AML-193 (cell line): ENCODE measurements at regions not wholly inside any gene's neighbourhood (a gene's known extent, or its start where the extent isn't known, plus 50 kb on each side); places are given as distances from the start of the nearest gene placed in this dataset.
"Not testable (repeated sequence)": the region's sequence is repeated elsewhere in the genome, so short reads cannot be mapped to it uniquely, and the experiment has no call there.

Experiments used
- DNase-seq, 2 experiments: peaks; one replicate each; lab custom pipeline; 2025; lab: John Stamatoyannopoulos, UW

- no peak for DNase-seq
Observed at GRCh38 chr13:86051134-86052103, 252.2 kb upstream of the SLITRK6 start.

GRCh38 chr13:86038490-86038889 is 239.3 kb upstream of the SLITRK6 start:
- DNase-seq: no peak

GRCh38 chr13:86020351-86021002 is 221.3 kb upstream of the SLITRK6 start:
- no peak for DNase-seq

GRCh38 chr13:86006317-86006716 is 207.1 kb upstream of the SLITRK6 start:
- no peak for DNase-seq

DNA sequence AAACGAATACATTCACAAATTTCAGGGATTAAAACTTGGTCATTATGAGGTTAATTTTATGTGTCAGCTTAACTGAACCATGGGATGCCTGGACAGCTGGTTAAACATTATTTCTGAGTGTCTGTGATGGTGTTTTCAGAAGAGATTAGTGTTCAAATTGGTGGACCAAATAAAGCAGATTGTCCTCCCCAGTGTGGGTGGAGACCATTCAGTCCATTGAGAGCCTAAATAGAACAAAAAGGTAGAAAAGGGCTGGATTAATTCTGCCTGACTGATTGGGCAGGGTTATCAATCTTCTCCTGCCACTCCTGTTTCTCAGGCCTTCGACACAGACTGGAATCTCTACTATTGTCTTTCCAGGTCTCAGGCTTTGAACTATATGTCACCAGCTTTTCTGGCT is 203.8 kb upstream of the SLITRK6 start:
- DNase-seq: no peak

DNA sequence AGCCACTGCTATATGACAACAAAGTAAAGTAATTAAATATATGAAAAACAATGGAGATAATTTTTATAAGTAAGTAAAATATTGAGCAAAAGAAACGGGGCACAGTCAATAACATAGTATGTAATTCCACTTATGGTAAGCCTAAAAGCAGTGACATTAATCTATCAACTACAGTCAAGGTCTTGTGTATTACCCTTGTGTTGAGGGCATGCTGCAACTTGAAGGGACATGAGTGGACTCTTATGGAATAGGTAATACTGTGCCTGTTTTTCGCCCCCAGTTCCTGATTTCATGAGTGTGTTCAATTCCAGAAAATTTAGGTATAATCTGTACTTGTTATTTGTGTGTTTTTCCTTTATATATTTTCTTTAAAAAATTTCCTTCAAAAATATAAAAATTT is 201.3 kb upstream of the SLITRK6 start:
- no peak for DNase-seq

DNA sequence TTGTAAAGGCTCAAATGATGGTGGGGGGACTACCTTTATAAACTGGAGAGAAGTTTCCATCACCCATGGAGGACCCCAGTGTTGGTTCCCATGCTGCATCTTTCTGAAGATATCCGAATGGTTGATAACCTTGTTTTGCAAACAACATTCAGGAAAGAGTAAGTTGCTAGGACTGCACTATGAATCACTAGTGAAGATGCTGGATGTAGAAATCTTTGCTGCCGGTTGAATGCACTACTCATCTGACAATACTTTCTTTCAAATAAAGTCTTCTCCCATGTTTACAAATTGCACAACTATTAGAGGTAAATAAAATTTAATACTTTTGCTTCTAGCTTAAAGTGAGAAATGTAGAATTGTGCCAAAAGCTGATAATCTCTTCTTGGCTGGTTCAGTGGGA is 198.4 kb upstream of the SLITRK6 start:
- no peak for DNase-seq

GRCh38 chr13:85995788-85996418 is 196.7 kb upstream of the SLITRK6 start:
- no peak for DNase-seq

DNA sequence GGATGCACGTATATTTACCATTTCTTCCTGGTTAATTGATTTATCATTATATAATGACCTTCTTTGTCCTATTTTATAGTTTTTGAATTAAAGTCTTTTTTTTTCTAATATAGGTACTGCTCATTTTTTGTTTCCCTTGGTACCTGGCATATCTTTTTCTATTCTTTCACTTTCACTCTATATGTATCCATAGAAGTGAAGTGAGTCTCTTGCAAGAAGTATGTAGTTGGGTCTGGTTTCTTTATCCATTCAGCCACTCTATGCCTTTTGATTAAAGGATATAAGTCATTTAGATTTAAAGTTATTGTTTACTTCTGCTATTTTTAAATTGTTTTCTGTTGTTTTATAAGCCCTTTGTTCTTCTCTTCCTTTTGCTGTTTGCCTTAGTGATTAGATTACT is 194.3 kb upstream of the SLITRK6 start:
- no peak for DNase-seq

DNA sequence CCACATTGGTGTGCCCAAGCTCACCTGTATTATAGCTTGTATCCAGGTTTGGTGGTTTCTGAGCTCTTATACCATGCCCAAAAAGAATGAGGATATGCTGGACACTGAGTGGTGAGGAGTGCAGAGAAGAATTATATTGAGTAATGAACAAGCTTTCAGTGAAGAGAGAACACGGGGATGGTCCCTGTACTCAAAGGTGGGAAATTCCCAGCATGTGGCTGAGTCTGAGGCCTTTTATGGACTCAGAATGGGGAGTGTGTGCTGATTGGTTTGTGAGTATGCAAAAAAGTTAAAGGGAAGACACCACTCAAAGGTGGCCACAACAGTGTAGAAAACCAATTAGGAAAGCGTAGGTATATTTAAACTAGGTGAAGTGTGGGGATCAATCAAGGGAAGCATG is 191.2 kb upstream of the SLITRK6 start:
- no peak for DNase-seq

DNA sequence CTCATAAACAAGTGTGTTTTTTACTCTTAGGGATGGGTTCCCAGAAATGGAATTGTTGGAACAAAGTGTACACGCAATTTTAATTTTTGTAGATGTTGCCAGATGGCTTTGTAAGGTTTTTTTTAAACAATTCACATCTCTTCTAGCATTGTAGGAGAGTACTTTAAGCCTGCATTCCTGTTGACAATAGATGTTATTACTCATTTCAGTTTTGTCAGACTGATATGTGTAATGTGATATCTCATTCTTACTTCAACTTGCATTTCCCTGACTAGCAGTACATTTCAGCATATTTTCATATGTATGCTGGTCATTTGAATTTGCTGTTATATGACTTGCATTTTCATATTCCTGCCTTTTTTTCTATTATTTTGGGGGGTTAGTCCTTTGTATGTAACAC is 186.6 kb upstream of the SLITRK6 start:
- DNase-seq: no peak

GRCh38 chr13:85982102-85982501 is 182.9 kb upstream of the SLITRK6 start:
- DNase-seq: no peak

DNA sequence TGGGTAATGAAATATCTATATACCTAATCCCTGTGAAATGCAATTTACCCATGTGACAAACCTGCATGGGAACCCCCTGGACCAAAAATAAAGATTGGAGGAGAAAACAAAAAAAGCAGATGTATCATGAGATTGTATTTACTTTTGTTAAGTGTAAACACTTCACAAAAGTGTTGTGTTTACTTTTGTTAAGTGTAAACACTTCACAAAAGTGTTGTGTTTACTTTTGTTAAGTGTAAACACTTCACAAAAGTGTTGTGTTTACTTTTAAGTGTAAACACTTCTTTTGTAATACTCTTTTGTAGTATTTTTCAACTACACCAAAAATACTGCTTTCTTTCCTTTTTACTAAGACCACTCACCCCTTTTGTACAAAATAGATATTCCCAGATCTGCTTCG is 181.2 kb upstream of the SLITRK6 start:
- not testable (repeated sequence) for DNase-seq

DNA sequence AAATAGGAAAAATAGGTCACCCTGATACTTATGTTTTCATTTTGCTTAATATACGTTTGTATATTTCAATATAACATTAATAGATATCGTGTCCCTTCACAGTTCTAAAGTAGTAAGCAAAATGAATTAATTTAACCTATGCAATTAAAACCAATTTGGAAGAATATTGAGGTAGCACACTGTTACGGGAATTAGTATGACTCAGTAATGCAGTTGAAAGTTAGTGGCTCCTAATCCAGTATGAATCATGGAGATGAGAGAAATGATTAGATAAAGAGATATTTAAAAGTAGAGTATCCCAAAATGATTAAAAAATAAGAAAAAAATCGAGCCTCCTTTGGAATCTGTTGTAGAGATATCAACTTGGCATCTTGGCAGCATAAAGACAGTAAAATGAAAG is 177.0 kb upstream of the SLITRK6 start:
- DNase-seq: no peak

- DNase-seq: no peak
Observed at GRCh38 chr13:85974608-85975366, 175.6 kb upstream of the SLITRK6 start.

DNA sequence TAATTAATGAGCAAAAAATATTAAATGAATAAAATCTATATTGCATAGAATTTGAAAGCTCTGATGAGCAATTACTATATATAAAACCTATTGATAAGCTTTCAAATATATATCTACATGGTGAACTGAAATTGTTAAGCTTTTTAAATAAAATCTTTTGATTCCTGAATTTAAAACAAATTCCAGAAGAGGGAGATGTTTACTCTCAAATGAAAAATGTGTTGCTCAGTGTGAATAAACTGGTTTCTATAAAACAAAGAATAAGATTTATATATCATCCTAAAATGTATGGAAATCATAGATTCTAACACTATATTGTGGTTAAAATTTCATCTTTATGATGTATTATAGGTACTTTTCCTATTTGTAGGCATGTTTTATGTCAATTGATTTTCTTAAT is 171.5 kb upstream of the SLITRK6 start:
- no peak for DNase-seq

GRCh38 chr13:85969331-85969730 is 170.1 kb upstream of the SLITRK6 start:
- DNase-seq: no peak

DNA sequence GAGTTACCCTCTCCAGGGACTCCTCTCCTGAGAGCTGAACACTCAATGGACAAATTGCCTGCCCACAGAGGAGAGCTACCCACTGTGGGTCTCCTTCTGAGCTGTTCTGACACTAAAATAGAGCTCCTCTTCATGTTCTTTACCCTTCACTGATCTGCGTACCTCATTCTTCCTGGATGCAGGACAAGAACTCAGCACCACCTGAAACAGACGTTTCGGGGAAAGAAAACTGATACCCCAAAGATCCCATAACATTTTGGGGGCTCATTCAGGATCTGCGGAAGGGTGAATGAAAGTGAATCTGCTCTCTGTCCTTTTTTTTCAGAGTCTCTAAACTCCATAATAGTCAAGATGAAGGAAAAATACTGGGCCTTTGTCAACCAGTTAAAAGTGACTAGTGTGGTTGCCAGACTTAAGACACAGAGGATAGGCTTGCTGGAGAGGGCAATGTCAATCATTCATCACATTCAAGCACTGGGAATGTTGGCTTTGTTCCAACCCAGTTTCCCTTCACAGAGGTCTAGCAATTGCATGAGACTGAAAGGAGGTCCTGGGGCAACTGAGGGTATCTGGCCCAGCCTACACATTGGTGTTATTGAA is 136.7 kb upstream of the SLITRK6 start:
- DNase-seq: no peak

DNA sequence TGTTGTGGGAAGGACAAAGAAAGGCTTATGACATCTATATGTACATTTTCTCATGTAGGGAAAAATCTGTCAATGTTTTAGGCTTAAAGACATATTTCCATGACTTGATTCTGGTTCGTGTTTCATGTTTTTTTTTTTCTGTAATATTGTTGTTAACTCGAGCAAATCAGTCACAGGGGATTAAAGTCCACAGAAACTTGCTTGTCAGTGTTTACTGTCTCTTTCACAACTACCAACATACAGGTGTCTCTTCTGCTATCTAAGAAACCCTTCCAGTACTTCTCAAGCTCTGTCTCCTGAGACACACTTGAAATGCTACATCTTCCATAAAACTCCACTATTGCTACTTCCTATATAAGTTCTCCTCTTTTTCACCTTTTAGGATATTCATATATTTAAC is 130.9 kb upstream of the SLITRK6 start:
- no peak for DNase-seq

- DNase-seq: no peak
Observed at GRCh38 chr13:85910962-85911361, 111.7 kb upstream of the SLITRK6 start.

GRCh38 chr13:85900521-85900920 is 101.3 kb upstream of the SLITRK6 start:
- DNase-seq: no peak
